ENCODE measurements at regions not wholly inside any gene's neighbourhood (a gene's known extent, or its start where the extent isn't known, plus 50 kb on each side); places are given as distances from the start of the nearest gene placed in this dataset.
"Not testable (repeated sequence)": the region's sequence is repeated elsewhere in the genome, so short reads cannot be mapped to it uniquely, and the experiment has no call there.

- no peaks in the 10 kb centered on the region for H3K27me3 ChIP-seq (ENCODE audit: control insufficient read depth, insufficient read depth, low read length)
- H3K9ac ChIP-seq (ENCODE audit: low read length): no peak overlapping the region
- H3K36me3 ChIP-seq (ENCODE audit: control insufficient read depth, low read depth, low read length): no peaks in the 10 kb centered on the region
- no peak overlapping the region for H3K27ac ChIP-seq (ENCODE audit: low read length)
- H3K4me1 ChIP-seq (ENCODE audit: control insufficient read depth, low read depth, low read length): no peaks in the 10 kb centered on the region
- H3K4me3 ChIP-seq (ENCODE audit: low read length): no peak overlapping the region
- H3K9me3 ChIP-seq (ENCODE audit: control insufficient read depth, low read depth, low read length): peaks cover 48% of the 10 kb centered on the region
Observed at GRCh38 chr15:21271566-21271965, 168.7 kb downstream of the POTEB3 start.

- no peak overlapping the region for H3K4me3 ChIP-seq (ENCODE audit: low read length)
- no peaks in the 10 kb centered on the region for H3K36me3 ChIP-seq (ENCODE audit: control insufficient read depth, low read depth, low read length)
- no peak overlapping the region for H3K27ac ChIP-seq (ENCODE audit: low read length)
- H3K27me3 ChIP-seq (ENCODE audit: control insufficient read depth, insufficient read depth, low read length): no peaks in the 10 kb centered on the region
- no peak overlapping the region for H3K9ac ChIP-seq (ENCODE audit: low read length)
- H3K9me3 ChIP-seq (ENCODE audit: control insufficient read depth, low read depth, low read length): peaks cover 48% of the 10 kb centered on the region
- no peaks in the 10 kb centered on the region for H3K4me1 ChIP-seq (ENCODE audit: control insufficient read depth, low read depth, low read length)
Observed at GRCh38 chr15:21270474-21270873, 169.8 kb downstream of the POTEB3 start.

- not testable (repeated sequence) for H3K27ac ChIP-seq (ENCODE audit: low read length); H3K4me3 ChIP-seq (ENCODE audit: low read length); H3K27me3 ChIP-seq (ENCODE audit: control insufficient read depth, insufficient read depth, low read length); H3K9ac ChIP-seq (ENCODE audit: low read length); H3K36me3 ChIP-seq (ENCODE audit: control insufficient read depth, low read depth, low read length); H3K4me1 ChIP-seq (ENCODE audit: control insufficient read depth, low read depth, low read length)
- peaks cover 48% of the 10 kb centered on the region for H3K9me3 ChIP-seq (ENCODE audit: control insufficient read depth, low read depth, low read length)
Observed at GRCh38 chr15:21269673-21270072, 170.6 kb downstream of the POTEB3 start.

GRCh38 chr15:21269121-21269520, 171.2 kb downstream of the POTEB3 start:
- no peak overlapping the region for H3K4me3 ChIP-seq (ENCODE audit: low read length)
- H3K9ac ChIP-seq (ENCODE audit: low read length): no peak overlapping the region
- peaks cover 51% of the 10 kb centered on the region for H3K9me3 ChIP-seq (ENCODE audit: control insufficient read depth, low read depth, low read length)
- H3K4me1 ChIP-seq (ENCODE audit: control insufficient read depth, low read depth, low read length): no peaks in the 10 kb centered on the region
- H3K27me3 ChIP-seq (ENCODE audit: control insufficient read depth, insufficient read depth, low read length): no peaks in the 10 kb centered on the region
- H3K36me3 ChIP-seq (ENCODE audit: control insufficient read depth, low read depth, low read length): no peaks in the 10 kb centered on the region
- no peak overlapping the region for H3K27ac ChIP-seq (ENCODE audit: low read length)

- H3K4me1 ChIP-seq (ENCODE audit: control insufficient read depth, low read depth, low read length): no peaks in the 10 kb centered on the region
- no peak overlapping the region for H3K4me3 ChIP-seq (ENCODE audit: low read length)
- H3K27me3 ChIP-seq (ENCODE audit: control insufficient read depth, insufficient read depth, low read length): no peaks in the 10 kb centered on the region
- peaks cover 54% of the 10 kb centered on the region for H3K9me3 ChIP-seq (ENCODE audit: control insufficient read depth, low read depth, low read length)
- H3K36me3 ChIP-seq (ENCODE audit: control insufficient read depth, low read depth, low read length): no peaks in the 10 kb centered on the region
- no peak overlapping the region for H3K9ac ChIP-seq (ENCODE audit: low read length)
- no peak overlapping the region for H3K27ac ChIP-seq (ENCODE audit: low read length)
Observed at GRCh38 chr15:21268436-21268940, 171.8 kb downstream of the POTEB3 start.

- H3K9me3 ChIP-seq (ENCODE audit: control insufficient read depth, low read depth, low read length): peaks cover 58% of the 10 kb centered on the region
- no peak overlapping the region for H3K27ac ChIP-seq (ENCODE audit: low read length)
- no peaks in the 10 kb centered on the region for H3K27me3 ChIP-seq (ENCODE audit: control insufficient read depth, insufficient read depth, low read length)
- no peaks in the 10 kb centered on the region for H3K4me1 ChIP-seq (ENCODE audit: control insufficient read depth, low read depth, low read length)
- H3K36me3 ChIP-seq (ENCODE audit: control insufficient read depth, low read depth, low read length): no peaks in the 10 kb centered on the region
- no peak overlapping the region for H3K4me3 ChIP-seq (ENCODE audit: low read length)
- no peak overlapping the region for H3K9ac ChIP-seq (ENCODE audit: low read length)
Observed at GRCh38 chr15:21267671-21268395, 172.5 kb downstream of the POTEB3 start.

- no peak overlapping the region for H3K27ac ChIP-seq (ENCODE audit: low read length)
- no peak overlapping the region for H3K4me3 ChIP-seq (ENCODE audit: low read length)
- peaks cover 59% of the 10 kb centered on the region for H3K9me3 ChIP-seq (ENCODE audit: control insufficient read depth, low read depth, low read length)
- H3K4me1 ChIP-seq (ENCODE audit: control insufficient read depth, low read depth, low read length): no peaks in the 10 kb centered on the region
- H3K36me3 ChIP-seq (ENCODE audit: control insufficient read depth, low read depth, low read length): no peaks in the 10 kb centered on the region
- no peaks in the 10 kb centered on the region for H3K27me3 ChIP-seq (ENCODE audit: control insufficient read depth, insufficient read depth, low read length)
- no peak overlapping the region for H3K9ac ChIP-seq (ENCODE audit: low read length)
Observed at GRCh38 chr15:21267226-21267625, 173.1 kb downstream of the POTEB3 start.

GRCh38 chr15:21265628-21266027, 174.7 kb downstream of the POTEB3 start:
- H3K9me3 ChIP-seq (ENCODE audit: control insufficient read depth, low read depth, low read length): peaks cover 56% of the 10 kb centered on the region
- H3K27me3 ChIP-seq (ENCODE audit: control insufficient read depth, insufficient read depth, low read length); H3K36me3 ChIP-seq (ENCODE audit: control insufficient read depth, low read depth, low read length); H3K4me3 ChIP-seq (ENCODE audit: low read length); H3K4me1 ChIP-seq (ENCODE audit: control insufficient read depth, low read depth, low read length); H3K9ac ChIP-seq (ENCODE audit: low read length); H3K27ac ChIP-seq (ENCODE audit: low read length): not testable (repeated sequence)

GRCh38 chr15:21262851-21263425, 177.4 kb downstream of the POTEB3 start:
- peaks cover 60% of the 10 kb centered on the region for H3K9me3 ChIP-seq (ENCODE audit: control insufficient read depth, low read depth, low read length)
- H3K27me3 ChIP-seq (ENCODE audit: control insufficient read depth, insufficient read depth, low read length): no peaks in the 10 kb centered on the region
- no peak overlapping the region for H3K27ac ChIP-seq (ENCODE audit: low read length)
- no peak overlapping the region for H3K4me3 ChIP-seq (ENCODE audit: low read length)
- H3K4me1 ChIP-seq (ENCODE audit: control insufficient read depth, low read depth, low read length): no peaks in the 10 kb centered on the region
- no peak overlapping the region for H3K9ac ChIP-seq (ENCODE audit: low read length)
- H3K36me3 ChIP-seq (ENCODE audit: control insufficient read depth, low read depth, low read length): no peaks in the 10 kb centered on the region

- H3K36me3 ChIP-seq (ENCODE audit: control insufficient read depth, low read depth, low read length): no peaks in the 10 kb centered on the region
- peaks cover 53% of the 10 kb centered on the region for H3K9me3 ChIP-seq (ENCODE audit: control insufficient read depth, low read depth, low read length)
- H3K4me1 ChIP-seq (ENCODE audit: control insufficient read depth, low read depth, low read length): no peaks in the 10 kb centered on the region
- no peak overlapping the region for H3K27ac ChIP-seq (ENCODE audit: low read length)
- no peak overlapping the region for H3K9ac ChIP-seq (ENCODE audit: low read length)
- H3K27me3 ChIP-seq (ENCODE audit: control insufficient read depth, insufficient read depth, low read length): no peaks in the 10 kb centered on the region
- H3K4me3 ChIP-seq (ENCODE audit: low read length): no peak overlapping the region
Observed at GRCh38 chr15:21261965-21262850, 178.1 kb downstream of the POTEB3 start.

GRCh38 chr15:21261396-21261964, 178.8 kb downstream of the POTEB3 start:
- Histone ChIP-seq H3K36me3 (ENCODE audit: control insufficient read depth, low read depth, low read length) (no peaks in the 10 kb centered on the region), H3K4me1 (ENCODE audit: control insufficient read depth, low read depth, low read length) (no peaks in the 10 kb centered on the region), H3K27me3 (ENCODE audit: control insufficient read depth, insufficient read depth, low read length) (no peaks in the 10 kb centered on the region), H3K9ac (ENCODE audit: low read length) (no peak overlapping the region), H3K27ac (ENCODE audit: low read length) (no peak overlapping the region), H3K4me3 (ENCODE audit: low read length) (no peak overlapping the region), H3K9me3 (ENCODE audit: control insufficient read depth, low read depth, low read length) (peaks cover 47% of the 10 kb centered on the region)

Data from iPS-18a (cell line).